ENCODE measurements at regions not wholly inside any gene's neighbourhood (a gene's known extent, or its start where the extent isn't known, plus 50 kb on each side); places are given as distances from the start of the nearest gene placed in this dataset.

- TF ChIP-seq CTCF (IDR thresholded peaks at IDR 0.05) (no peak), POLR2A (IDR thresholded peaks at IDR 0.05) (no peak), EP300 (IDR thresholded peaks at IDR 0.05) (no peak), POLR2AphosphoS5 (IDR thresholded peaks at IDR 0.05) (no peak)
Observed at GRCh38 chr10:2898509-2898860, 168.9 kb upstream of the PFKP start.

Data from sigmoid colon (tissue), 4 donors.